CD4-positive, CD25-positive, alpha-beta regulatory T cell (primary cell): ENCODE measurements at regions not wholly inside any gene's neighbourhood (a gene's known extent, or its start where the extent isn't known, plus 50 kb on each side); places are given as distances from the start of the nearest gene placed in this dataset.

ENCODE experiments used
- ATAC-seq, 2 donors: fragments of 150-1000 bp; cut with Tn5 transposase; one replicate each; pipeline ENCODE4 v1.10.0; 2021; ENCODE audit warnings: low read depth in 2 of 2, moderate number of reproducible peaks in 2 of 2, moderate library complexity in 1 of 2
- DNase-seq, 3 donors: peaks; one replicate each; pipeline versions ENCODE4 v3.0.0 to v3.0.0-alpha.2; 2012 to 2022; ENCODE audit warnings: mixed read lengths in 1 of 3
- H3K27ac ChIP-seq: one replicate; pipeline ENCODE4 v1.7.0; 2013; ENCODE audit warnings: mild to moderate bottlenecking, low read length; ENCODE audit not compliant: insufficient read depth, poor library complexity, severe bottlenecking
- H3K27me3 ChIP-seq: one replicate; pipeline ENCODE4 v1.7.0; 2013; ENCODE audit warnings: low read length; ENCODE audit not compliant: control insufficient read depth, insufficient read depth
- H3K36me3 ChIP-seq: one replicate; pipeline ENCODE4 v1.7.0; 2013; ENCODE audit warnings: mild to moderate bottlenecking, low read length, moderate library complexity; ENCODE audit not compliant: control insufficient read depth, insufficient read depth
- H3K4me1 ChIP-seq: 2 replicates; pipeline ENCODE4 v1.7.0; 2013; ENCODE audit warnings: mild to moderate bottlenecking, low read length; ENCODE audit not compliant: insufficient read depth, control insufficient read depth, poor library complexity, severe bottlenecking
- H3K4me3 ChIP-seq: one replicate; pipeline ENCODE4 v1.7.0; 2013; ENCODE audit warnings: low read depth, mild to moderate bottlenecking, low read length, moderate library complexity
- H3K9me3 ChIP-seq, 2 experiments: 1 replicate in 1 of 2; 2 replicates in 1 of 2; pipeline ENCODE4 v1.7.0; 2013; ENCODE audit warnings: low read length in 2 of 2, mild to moderate bottlenecking in 1 of 2, moderate library complexity in 1 of 2; ENCODE audit not compliant: control insufficient read depth in 2 of 2
- H3K27ac Mint-ChIP-seq, 3 donors: one replicate each; pipeline ENCODE4 v1.8.0; 2020 to 2022; ENCODE audit warnings: mild to moderate bottlenecking in 3 of 3, mixed read lengths in 3 of 3, moderate library complexity in 2 of 3
- H3K27me3 Mint-ChIP-seq: one replicate; pipeline ENCODE4 v1.8.0; 2022; ENCODE audit warnings: mild to moderate bottlenecking, mixed read lengths
- H3K36me3 Mint-ChIP-seq: one replicate; pipeline ENCODE4 v1.8.0; 2020; ENCODE audit warnings: mixed read lengths
- H3K4me1 Mint-ChIP-seq, 4 donors: one replicate each; pipeline ENCODE4 v1.8.0; 2020 to 2022; ENCODE audit warnings: mixed read lengths in 4 of 4, mild to moderate bottlenecking in 1 of 4
- H3K4me3 Mint-ChIP-seq, 4 donors: one replicate each; pipeline ENCODE4 v1.8.0; 2020 to 2022; ENCODE audit warnings: mild to moderate bottlenecking in 4 of 4, mixed read lengths in 4 of 4, moderate library complexity in 3 of 4
- H3K9me3 Mint-ChIP-seq, 7 donors: one replicate each; pipeline ENCODE4 v1.8.0; 2020 to 2022; ENCODE audit warnings: mixed read lengths in 7 of 7, mild to moderate bottlenecking in 3 of 7, moderate library complexity in 2 of 7

DNA sequence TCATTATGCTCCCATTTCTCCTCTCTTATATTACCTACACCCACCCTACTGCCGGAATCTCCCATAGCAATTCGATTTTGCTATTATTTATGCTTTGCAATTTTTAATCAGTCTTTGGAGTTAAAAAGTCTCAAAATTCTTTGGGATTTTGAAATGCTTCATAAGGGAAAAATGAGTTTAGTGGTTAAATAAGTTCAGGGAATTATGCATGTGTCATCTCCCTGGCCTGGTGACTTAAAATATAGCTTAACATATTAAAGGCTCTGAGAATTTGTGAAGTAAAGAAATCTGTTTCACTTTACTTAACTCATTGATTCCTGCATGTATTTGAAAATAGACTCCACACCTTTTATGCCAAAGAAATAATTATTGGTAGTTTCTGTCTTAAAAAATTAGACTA is 185.1 kb upstream of the DIPK2B start:
- DNase-seq (no peak), ATAC-seq (no peak)
- peaks cover 0 to 3% (median 0%) of the 10 kb centered on the region in 7 donors for H3K9me3 Mint-ChIP-seq
- H3K4me3 ChIP-seq: no peak overlapping the region
- no peak overlapping the region for H3K4me3 Mint-ChIP-seq
- H3K36me3 ChIP-seq: no peaks in the 10 kb centered on the region
- no peaks in the 10 kb centered on the region for H3K4me1 Mint-ChIP-seq
- H3K4me1 ChIP-seq: no peaks in the 10 kb centered on the region
- H3K36me3 Mint-ChIP-seq: no peaks in the 10 kb centered on the region
- H3K27me3 Mint-ChIP-seq: no peaks in the 10 kb centered on the region
- no peak overlapping the region for H3K27ac ChIP-seq
- no peaks in the 10 kb centered on the region for H3K27me3 ChIP-seq
- H3K27ac Mint-ChIP-seq: no peak overlapping the region
- H3K9me3 ChIP-seq: peaks cover 0 to 3% of the 10 kb centered on the region in 2 experiments

GRCh38 chrX:45381841-45382240 is 181.2 kb upstream of the DIPK2B start:
- no peak for ATAC-seq
- Histone ChIP-seq H3K27me3 (no peaks in the 10 kb centered on the region), H3K9me3 (no peaks in the 10 kb centered on the region), H3K4me3 (no peak overlapping the region), H3K27ac (no peak overlapping the region), H3K4me1 (no peaks in the 10 kb centered on the region), H3K36me3 (no peaks in the 10 kb centered on the region)
- DNase-seq: no peak
- H3K4me3 Mint-ChIP-seq: no peak overlapping the region
- H3K9me3 Mint-ChIP-seq: peaks cover 0 to 2% (median 0%) of the 10 kb centered on the region in 7 donors
- H3K36me3 Mint-ChIP-seq: no peaks in the 10 kb centered on the region
- no peaks in the 10 kb centered on the region for H3K4me1 Mint-ChIP-seq
- no peak overlapping the region for H3K27ac Mint-ChIP-seq
- no peaks in the 10 kb centered on the region for H3K27me3 Mint-ChIP-seq

GRCh38 chrX:45381366-45381765 is 180.7 kb upstream of the DIPK2B start:
- Mint-ChIP-seq H3K4me1 (no peaks in the 10 kb centered on the region), H3K9me3 (peaks cover 0 to 2% (median 0%) of the 10 kb centered on the region in 7 donors), H3K27ac (no peak overlapping the region), H3K36me3 (no peaks in the 10 kb centered on the region), H3K4me3 (no peak overlapping the region), H3K27me3 (no peaks in the 10 kb centered on the region)
- DNase-seq: no peak
- ATAC-seq: no peak
- Histone ChIP-seq H3K4me1 (no peaks in the 10 kb centered on the region), H3K27ac (no peak overlapping the region), H3K36me3 (no peaks in the 10 kb centered on the region), H3K4me3 (no peak overlapping the region), H3K27me3 (no peaks in the 10 kb centered on the region), H3K9me3 (no peaks in the 10 kb centered on the region)

DNA sequence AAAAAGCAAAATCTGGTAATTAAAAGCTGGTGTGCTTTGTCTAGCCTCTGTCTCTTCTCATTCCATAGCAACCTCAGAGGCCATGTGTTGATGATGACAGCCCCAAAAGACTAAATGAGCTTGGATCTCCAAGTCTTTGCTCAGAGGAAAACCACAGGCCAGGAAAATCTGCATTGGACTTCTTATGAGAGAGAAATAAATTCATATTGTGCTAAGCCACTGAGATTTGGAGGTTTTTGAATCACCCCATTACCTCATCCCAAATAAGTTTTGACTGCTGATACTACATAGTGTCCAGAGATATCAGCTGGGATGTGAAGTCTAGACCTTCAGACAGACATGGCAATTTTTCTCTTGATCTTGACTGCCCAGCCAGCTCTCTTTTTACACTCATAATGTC is 178.6 kb upstream of the DIPK2B start:
- Mint-ChIP-seq H3K27ac (no peak overlapping the region), H3K27me3 (no peaks in the 10 kb centered on the region), H3K4me1 (no peaks in the 10 kb centered on the region), H3K9me3 (peaks cover 0 to 2% (median 0%) of the 10 kb centered on the region in 7 donors), H3K36me3 (no peaks in the 10 kb centered on the region), H3K4me3 (no peak overlapping the region)
- Histone ChIP-seq H3K4me3 (no peak overlapping the region), H3K4me1 (no peaks in the 10 kb centered on the region), H3K27me3 (no peaks in the 10 kb centered on the region), H3K36me3 (no peaks in the 10 kb centered on the region), H3K27ac (no peak overlapping the region), H3K9me3 (no peaks in the 10 kb centered on the region)
- no peak for ATAC-seq
- DNase-seq: no peak

- no peak overlapping the region for H3K27ac Mint-ChIP-seq
- no peak overlapping the region for H3K27ac ChIP-seq
- H3K36me3 ChIP-seq: no peaks in the 10 kb centered on the region
- no peaks in the 10 kb centered on the region for H3K36me3 Mint-ChIP-seq
- peaks cover 0 to 21% (median 6%) of the 10 kb centered on the region in 7 donors for H3K9me3 Mint-ChIP-seq
- no peak for DNase-seq
- no peak for ATAC-seq
- no peak overlapping the region for H3K4me3 Mint-ChIP-seq
- H3K4me3 ChIP-seq: no peak overlapping the region
- H3K9me3 ChIP-seq: peaks cover 2 to 5% of the 10 kb centered on the region in 2 experiments
- no peaks in the 10 kb centered on the region for H3K4me1 Mint-ChIP-seq
- H3K27me3 ChIP-seq: no peaks in the 10 kb centered on the region
- no peaks in the 10 kb centered on the region for H3K4me1 ChIP-seq
- H3K27me3 Mint-ChIP-seq: no peaks in the 10 kb centered on the region
Observed at GRCh38 chrX:45372151-45372550, 171.5 kb upstream of the DIPK2B start.

DNA sequence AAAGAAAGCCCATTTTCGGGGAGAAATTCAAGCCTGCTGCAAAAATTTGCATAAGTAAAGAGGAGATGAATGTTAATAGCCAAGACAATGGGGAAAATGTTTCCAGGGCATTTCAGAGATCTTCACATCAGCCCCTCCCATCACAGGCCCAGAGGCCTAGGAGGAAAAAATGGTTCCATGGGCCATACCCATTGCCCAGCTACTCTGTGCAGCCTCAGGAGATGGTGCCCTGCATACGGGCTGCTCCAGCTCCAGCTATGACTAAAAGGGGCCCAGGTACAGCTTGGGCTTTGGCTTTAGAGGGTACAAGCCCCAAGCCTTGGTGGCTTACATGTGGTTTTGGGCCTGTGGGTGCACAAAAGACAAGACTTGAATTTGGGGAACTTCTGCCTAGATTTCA is 168.0 kb upstream of the DIPK2B start:
- Mint-ChIP-seq H3K9me3 (peaks cover 0 to 22% (median 6%) of the 10 kb centered on the region in 7 donors), H3K27ac (no peak overlapping the region), H3K4me3 (no peak overlapping the region), H3K36me3 (no peaks in the 10 kb centered on the region), H3K27me3 (no peaks in the 10 kb centered on the region), H3K4me1 (no peaks in the 10 kb centered on the region)
- DNase-seq (no peak), ATAC-seq (no peak)
- Histone ChIP-seq H3K4me3 (no peak overlapping the region), H3K9me3 (peaks cover 2 to 5% of the 10 kb centered on the region in 2 experiments), H3K4me1 (no peaks in the 10 kb centered on the region), H3K27ac (no peak overlapping the region), H3K27me3 (no peaks in the 10 kb centered on the region), H3K36me3 (no peaks in the 10 kb centered on the region)

DNA sequence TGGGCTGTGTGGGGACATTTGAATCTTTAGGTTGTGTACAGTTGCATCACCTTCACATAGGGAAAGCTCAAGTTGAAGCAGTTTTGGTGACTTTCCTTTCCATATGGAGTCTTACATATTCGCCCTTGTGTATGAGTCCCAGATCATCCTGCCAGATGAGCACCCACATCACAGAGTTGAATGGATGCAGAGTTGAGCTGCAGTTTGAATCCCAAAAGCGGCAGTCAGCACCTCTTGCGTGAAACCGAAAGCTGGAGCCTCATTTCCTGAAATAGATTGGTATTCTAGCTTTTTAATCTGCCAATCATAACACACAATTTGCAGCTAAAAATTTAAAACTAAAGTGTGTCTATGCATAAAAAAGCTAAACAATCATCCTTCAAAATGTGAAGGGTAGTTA is 162.9 kb upstream of the DIPK2B start:
- no peak overlapping the region for H3K27ac ChIP-seq
- no peaks in the 10 kb centered on the region for H3K36me3 Mint-ChIP-seq
- H3K4me1 Mint-ChIP-seq: no peaks in the 10 kb centered on the region
- H3K4me3 Mint-ChIP-seq: no peak overlapping the region
- H3K4me3 ChIP-seq: no peak overlapping the region
- no peaks in the 10 kb centered on the region for H3K36me3 ChIP-seq
- H3K27me3 Mint-ChIP-seq: peaks cover 8% of the 10 kb centered on the region
- peaks cover 0 to 12% (median 5%) of the 10 kb centered on the region in 7 donors for H3K9me3 Mint-ChIP-seq
- no peaks in the 10 kb centered on the region for H3K4me1 ChIP-seq
- H3K27me3 ChIP-seq: no peaks in the 10 kb centered on the region
- H3K27ac Mint-ChIP-seq: no peak overlapping the region
- no peak for DNase-seq
- H3K9me3 ChIP-seq: peaks cover 0 to under 1% of the 10 kb centered on the region in 2 experiments
- ATAC-seq: no peak

DNA sequence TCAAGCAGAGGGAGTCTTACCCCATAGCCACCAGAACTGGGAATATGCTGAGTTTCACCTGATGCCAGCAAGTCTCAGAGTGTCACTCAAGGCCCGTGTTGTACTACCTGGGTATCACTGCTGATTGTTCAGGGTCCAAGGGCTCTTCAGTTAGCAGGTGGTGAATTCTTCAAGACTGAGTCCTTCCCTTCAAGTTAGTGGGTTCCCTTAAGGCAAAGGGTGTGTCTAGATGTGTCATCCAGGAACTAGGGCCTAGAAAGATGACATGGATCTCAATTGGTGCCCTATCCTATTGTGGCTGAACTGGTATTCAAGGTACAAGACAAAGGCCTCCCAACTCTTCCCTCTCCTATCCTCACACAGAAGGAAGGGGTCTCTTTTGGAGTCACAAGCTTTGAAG is 159.9 kb upstream of the DIPK2B start:
- no peaks in the 10 kb centered on the region for H3K4me1 Mint-ChIP-seq
- H3K36me3 Mint-ChIP-seq: no peaks in the 10 kb centered on the region
- H3K9me3 Mint-ChIP-seq: peaks cover 0 to 9% (median 4%) of the 10 kb centered on the region in 7 donors
- DNase-seq (no peak), ATAC-seq (no peak)
- Histone ChIP-seq H3K9me3 (no peaks in the 10 kb centered on the region), H3K36me3 (no peaks in the 10 kb centered on the region), H3K27ac (no peak overlapping the region), H3K4me3 (no peak overlapping the region), H3K27me3 (no peaks in the 10 kb centered on the region), H3K4me1 (no peaks in the 10 kb centered on the region)
- H3K27me3 Mint-ChIP-seq: peaks cover 13% of the 10 kb centered on the region
- no peak overlapping the region for H3K4me3 Mint-ChIP-seq
- no peak overlapping the region for H3K27ac Mint-ChIP-seq
